Daoy (cell line): ENCODE measurements at regions not wholly inside any gene's neighbourhood (a gene's known extent, or its start where the extent isn't known, plus 50 kb on each side); places are given as distances from the start of the nearest gene placed in this dataset.
A peak's percentile ranks its signal among the peaks of the same experiment; 100 is the strongest.
"Not testable (repeated sequence)": the region's sequence is repeated elsewhere in the genome, so short reads cannot be mapped to it uniquely, and the experiment has no call there.

Source experiments
- DNase-seq: peaks from one replicate; pipeline ENCODE4 v3.0.0-alpha.2; 2015; ENCODE audit warnings: low read depth

GRCh38 chr6:144920391-144920961, 635.3 kb downstream of the UTRN start:
- no peak for DNase-seq

GRCh38 chr6:144921206-144921975, 636.3 kb downstream of the UTRN start:
- no peak for DNase-seq

GRCh38 chr6:144922120-144922722, 637.1 kb downstream of the UTRN start:
- DNase-seq = no peak

GRCh38 chr6:144922771-144923490, 637.8 kb downstream of the UTRN start:
- DNase-seq = not testable (repeated sequence)

GRCh38 chr6:144923491-144923787, 638.3 kb downstream of the UTRN start:
- not testable (repeated sequence) for DNase-seq

GRCh38 chr6:144928847-144929246, 643.7 kb downstream of the UTRN start:
- DNase-seq = no peak

- no peak for DNase-seq
These were observed 644.1 kb downstream of the UTRN start for GRCh38 chr6:144929262-144929661.

- peak; percentile 35 for DNase-seq
These were observed 646.3 kb downstream of the UTRN start for GRCh38 chr6:144931172-144932035.

GRCh38 chr6:144932621-144933020, 647.5 kb downstream of the UTRN start:
- DNase-seq = no peak

- DNase-seq = no peak
These were observed 650.0 kb downstream of the UTRN start for GRCh38 chr6:144935181-144935580.

GRCh38 chr6:144935661-144936060, 650.5 kb downstream of the UTRN start:
- no peak for DNase-seq

GRCh38 chr6:144936764-144937163, 651.6 kb downstream of the UTRN start:
- DNase-seq = no peak

- DNase-seq = no peak
These were observed 654.8 kb downstream of the UTRN start for GRCh38 chr6:144939921-144940320.

- DNase-seq = no peak
These were observed 659.0 kb downstream of the UTRN start for GRCh38 chr6:144944106-144944505.

GRCh38 chr6:144947398-144947976, 662.4 kb downstream of the UTRN start:
- DNase-seq = no peak

- DNase-seq = no peak
These were observed 666.7 kb downstream of the UTRN start for GRCh38 chr6:144951730-144952437.

- DNase-seq = no peak
These were observed 667.5 kb downstream of the UTRN start for GRCh38 chr6:144952456-144953240.

GRCh38 chr6:144953552-144954240, 668.6 kb downstream of the UTRN start:
- peak; percentile 56 for DNase-seq

- DNase-seq = no peak
These were observed 669.1 kb downstream of the UTRN start for GRCh38 chr6:144954241-144954556.
